ENCODE measurements at regions not wholly inside any gene's neighbourhood (a gene's known extent, or its start where the extent isn't known, plus 50 kb on each side); places are given as distances from the start of the nearest gene placed in this dataset.

GRCh38 chr13:99750951-99751350 lies 220.6 kb downstream of the ZIC5 start (continued):
- TF ChIP-seq RERE (CRISPR knock-in tag; IDR thresholded peaks at IDR 0.05; ENCODE audit: low read depth): no peak

GRCh38 chr13:99749271-99750019 lies 222.1 kb downstream of the ZIC5 start:
- no peak overlapping the region for H3K9ac ChIP-seq (ENCODE audit: insufficient read depth, low read depth, low read length)
- POLR2A ChIA-PET: no interaction called here
- H3K4me2 ChIP-seq (ENCODE audit: low read depth, low read length): no peak overlapping the region
- no peaks in the 10 kb centered on the region for H4K20me1 ChIP-seq (ENCODE audit: insufficient read depth, low read length)
- H3K4me3 ChIP-seq (replicated peaks in 1 of 3; ENCODE audit: insufficient read depth in 1 of 3, low read depth in 2 of 3, low read length in 3 of 3): no peak overlapping the region
- no TSS peak for BruUV-seq (replicated peaks)
- CTCF ChIA-PET (ENCODE audit: low intra/inter-chr PET ratio, low total read pairs): no interaction called here
- DNase-seq (ENCODE audit: low spot score): no peak
- no peak for ATAC-seq
- no peak for FAIRE-seq
- no peaks in the 10 kb centered on the region for H3K27me3 ChIP-seq (ENCODE audit: control insufficient read depth in 1 of 2, insufficient read depth in 2 of 2, low read length in 2 of 2)
- peak; percentile 30; the same call in 1 of the 2 replicates for TF ChIP-seq RFX1 (IDR thresholded peaks at IDR 0.05)
- TF ChIP-seq TBL1XR1 (IDR thresholded peaks at IDR 0.05; ENCODE audit: borderline replicate concordance, low read length, partially characterized antibody): no peak
- in situ Hi-C loops (cut with HindIII; ENCODE audit: extremely low pct_ligation_motif_present, low pct_unique_long_range_greater_than_20kb): no loop called here
- H3K79me2 ChIP-seq (ENCODE audit: insufficient read depth, low read length): no peaks in the 10 kb centered on the region
- H2AFZ ChIP-seq (ENCODE audit: low read length): no peak overlapping the region
- WGBS (ENCODE audit: low lambda C conversion rate): 92% methylated on average over 11 of the region's 11 CpGs
- no peaks in the 10 kb centered on the region for H3K36me3 ChIP-seq (replicated peaks in 1 of 2; ENCODE audit: control insufficient read depth in 1 of 2, insufficient read depth in 2 of 2, low read length in 2 of 2)
- H3K4me1 ChIP-seq (ENCODE audit: insufficient read depth, low read length): peaks cover 11% of the 10 kb centered on the region
- no peak overlapping the region for H3K27ac ChIP-seq (ENCODE audit: extremely low read length, insufficient read depth, low read length)
- H3K9me3 ChIP-seq (ENCODE audit: low read length): no peaks in the 10 kb centered on the region
- intact Hi-C loops (cut with micrococcal nuclease; ENCODE audit: unreplicated experiment): no loop called here
